ENCODE measurements at regions not wholly inside any gene's neighbourhood (a gene's known extent, or its start where the extent isn't known, plus 50 kb on each side); places are given as distances from the start of the nearest gene placed in this dataset.

GRCh38 chr3:14298991-14299555 lies 103.3 kb upstream of the SLC6A6 start:
- H2BK5ac ChIP-seq (ENCODE audit: low read depth, low read length, poor library complexity, severe bottlenecking) = peak overlapping the region; percentile 21
- 93% methylated on average over 8 of the region's 8 CpGs for WGBS

GRCh38 chr3:14299767-14300166 lies 102.6 kb upstream of the SLC6A6 start:
- Histone ChIP-seq H3K4ac (ENCODE audit: low read depth in 1 of 2, low read length in 2 of 2) (no peak overlapping the region), H4K91ac (ENCODE audit: low read length) (no peak overlapping the region), H3K14ac (ENCODE audit: low read length in 2 of 2) (no peak overlapping the region), H4K8ac (ENCODE audit: low read length) (no peak overlapping the region), H3K27ac (ENCODE audit: low read length, poor library complexity, severe bottlenecking) (no peak overlapping the region), H3K4me1 (ENCODE audit: control insufficient read depth, insufficient read depth, low read depth, low read length) (peaks cover 21% of the 10 kb centered on the region), H3K79me1 (replicated peaks; ENCODE audit: low read length, poor library complexity, severe bottlenecking) (no peaks in the 10 kb centered on the region), H3K9ac (ENCODE audit: low read length) (no peak overlapping the region), H2BK120ac (ENCODE audit: low read depth, low read length) (no peak overlapping the region), H3K9me3 (ENCODE audit: control insufficient read depth, low read length) (no peaks in the 10 kb centered on the region), H2BK5ac (ENCODE audit: low read depth, low read length, poor library complexity, severe bottlenecking) (no peak overlapping the region), H2AFZ (ENCODE audit: low read depth, low read length) (no peak overlapping the region), H3K23ac (ENCODE audit: low read length in 2 of 2) (no peak overlapping the region), H2BK15ac (ENCODE audit: low read depth, poor library complexity, severe bottlenecking) (no peak overlapping the region), H3K18ac (ENCODE audit: low read depth in 1 of 2, low read length in 2 of 2) (no peak overlapping the region), H3K4me3 (ENCODE audit: insufficient read depth in 1 of 2, low read depth in 1 of 2, low read length in 2 of 2) (no peak overlapping the region), H2AK5ac (ENCODE audit: low read length, severe bottlenecking) (no peak overlapping the region), H3K36me3 (ENCODE audit: control insufficient read depth in 1 of 2, insufficient read depth in 2 of 2, low read depth in 1 of 2, low read length in 2 of 2) (no peaks in the 10 kb centered on the region), H3K27me3 (ENCODE audit: control insufficient read depth in 1 of 2, insufficient read depth in 1 of 2, low read length in 2 of 2) (peaks cover 4 to 51% of the 10 kb centered on the region in 2 experiments), H2BK12ac (ENCODE audit: low read length in 2 of 2) (no peak overlapping the region), H3K4me2 (ENCODE audit: low read length, poor library complexity, severe bottlenecking) (no peak overlapping the region)
- WGBS = 89% methylated on average over 4 of the region's 5 CpGs
- no peak for DNase-seq

More at GRCh38 chr3:14298991-14299555, 103.3 kb upstream of the SLC6A6 start:
- Histone ChIP-seq H3K14ac (ENCODE audit: low read length in 2 of 2) (peak overlapping the region in 1 of 2 experiments; percentile 22), H3K27me3 (ENCODE audit: control insufficient read depth in 1 of 2, insufficient read depth in 1 of 2, low read length in 2 of 2) (peaks cover 4 to 48% of the 10 kb centered on the region in 2 experiments), H2AK5ac (ENCODE audit: low read length, severe bottlenecking) (peak overlapping the region; percentile 72), H3K4me1 (ENCODE audit: control insufficient read depth, insufficient read depth, low read depth, low read length) (peaks cover 21% of the 10 kb centered on the region), H2AFZ (ENCODE audit: low read depth, low read length) (no peak overlapping the region), H4K8ac (ENCODE audit: low read length) (no peak overlapping the region), H3K9me3 (ENCODE audit: control insufficient read depth, low read length) (no peaks in the 10 kb centered on the region), H3K36me3 (ENCODE audit: control insufficient read depth in 1 of 2, insufficient read depth in 2 of 2, low read depth in 1 of 2, low read length in 2 of 2) (no peaks in the 10 kb centered on the region), H3K4me3 (ENCODE audit: insufficient read depth in 1 of 2, low read depth in 1 of 2, low read length in 2 of 2) (no peak overlapping the region), H3K27ac (ENCODE audit: low read length, poor library complexity, severe bottlenecking) (no peak overlapping the region), H2BK120ac (ENCODE audit: low read depth, low read length) (no peak overlapping the region), H3K18ac (ENCODE audit: low read depth in 1 of 2, low read length in 2 of 2) (no peak overlapping the region), H3K4me2 (ENCODE audit: low read length, poor library complexity, severe bottlenecking) (no peak overlapping the region), H3K9ac (ENCODE audit: low read length) (no peak overlapping the region), H3K79me1 (replicated peaks; ENCODE audit: low read length, poor library complexity, severe bottlenecking) (no peaks in the 10 kb centered on the region), H3K4ac (ENCODE audit: low read depth in 1 of 2, low read length in 2 of 2) (no peak overlapping the region), H2BK15ac (ENCODE audit: low read depth, poor library complexity, severe bottlenecking) (no peak overlapping the region), H2BK12ac (ENCODE audit: low read length in 2 of 2) (no peak overlapping the region), H4K91ac (ENCODE audit: low read length) (no peak overlapping the region), H3K23ac (ENCODE audit: low read length in 2 of 2) (no peak overlapping the region)
- no peak for DNase-seq

GRCh38 chr3:14300721-14301399 lies 101.5 kb upstream of the SLC6A6 start:
- WGBS = 90% methylated on average over 10 of the region's 11 CpGs
- Histone ChIP-seq H3K4me2 (ENCODE audit: low read length, poor library complexity, severe bottlenecking) (no peak overlapping the region), H3K4ac (ENCODE audit: low read depth in 1 of 2, low read length in 2 of 2) (no peak overlapping the region), H3K4me3 (ENCODE audit: insufficient read depth in 1 of 2, low read depth in 1 of 2, low read length in 2 of 2) (no peak overlapping the region), H4K91ac (ENCODE audit: low read length) (no peak overlapping the region), H3K36me3 (ENCODE audit: control insufficient read depth in 1 of 2, insufficient read depth in 2 of 2, low read depth in 1 of 2, low read length in 2 of 2) (no peaks in the 10 kb centered on the region), H3K27me3 (ENCODE audit: control insufficient read depth in 1 of 2, insufficient read depth in 1 of 2, low read length in 2 of 2) (peaks cover 6 to 57% of the 10 kb centered on the region in 2 experiments), H3K4me1 (ENCODE audit: control insufficient read depth, insufficient read depth, low read depth, low read length) (peaks cover 19% of the 10 kb centered on the region), H3K79me1 (replicated peaks; ENCODE audit: low read length, poor library complexity, severe bottlenecking) (no peaks in the 10 kb centered on the region), H2BK15ac (ENCODE audit: low read depth, poor library complexity, severe bottlenecking) (no peak overlapping the region), H3K14ac (ENCODE audit: low read length in 2 of 2) (peak overlapping the region in 1 of 2 experiments; percentile 49), H3K9me3 (ENCODE audit: control insufficient read depth, low read length) (no peaks in the 10 kb centered on the region), H3K23ac (ENCODE audit: low read length in 2 of 2) (peak overlapping the region in 1 of 2 experiments; percentile 16), H3K18ac (ENCODE audit: low read depth in 1 of 2, low read length in 2 of 2) (no peak overlapping the region), H2AFZ (ENCODE audit: low read depth, low read length) (no peak overlapping the region), H2BK5ac (ENCODE audit: low read depth, low read length, poor library complexity, severe bottlenecking) (no peak overlapping the region), H3K27ac (ENCODE audit: low read length, poor library complexity, severe bottlenecking) (no peak overlapping the region), H4K8ac (ENCODE audit: low read length) (no peak overlapping the region), H2BK120ac (ENCODE audit: low read depth, low read length) (no peak overlapping the region), H2BK12ac (ENCODE audit: low read length in 2 of 2) (no peak overlapping the region), H3K9ac (ENCODE audit: low read length) (no peak overlapping the region), H2AK5ac (ENCODE audit: low read length, severe bottlenecking) (no peak overlapping the region)
- no peak for DNase-seq

GRCh38 chr3:14301558-14301957 lies 100.8 kb upstream of the SLC6A6 start:
- Histone ChIP-seq H3K4ac (ENCODE audit: low read depth in 1 of 2, low read length in 2 of 2) (no peak overlapping the region), H3K27ac (ENCODE audit: low read length, poor library complexity, severe bottlenecking) (no peak overlapping the region), H3K79me1 (replicated peaks; ENCODE audit: low read length, poor library complexity, severe bottlenecking) (no peaks in the 10 kb centered on the region), H3K4me3 (ENCODE audit: insufficient read depth in 1 of 2, low read depth in 1 of 2, low read length in 2 of 2) (no peak overlapping the region), H3K27me3 (ENCODE audit: control insufficient read depth in 1 of 2, insufficient read depth in 1 of 2, low read length in 2 of 2) (peaks cover 8 to 51% of the 10 kb centered on the region in 2 experiments), H2BK12ac (ENCODE audit: low read length in 2 of 2) (no peak overlapping the region), H3K9me3 (ENCODE audit: control insufficient read depth, low read length) (no peaks in the 10 kb centered on the region), H2AK5ac (ENCODE audit: low read length, severe bottlenecking) (no peak overlapping the region), H3K9ac (ENCODE audit: low read length) (no peak overlapping the region), H2BK120ac (ENCODE audit: low read depth, low read length) (no peak overlapping the region), H2AFZ (ENCODE audit: low read depth, low read length) (no peak overlapping the region), H2BK5ac (ENCODE audit: low read depth, low read length, poor library complexity, severe bottlenecking) (no peak overlapping the region), H3K4me2 (ENCODE audit: low read length, poor library complexity, severe bottlenecking) (no peak overlapping the region), H3K23ac (ENCODE audit: low read length in 2 of 2) (no peak overlapping the region), H3K4me1 (ENCODE audit: control insufficient read depth, insufficient read depth, low read depth, low read length) (peaks cover 17% of the 10 kb centered on the region), H3K18ac (ENCODE audit: low read depth in 1 of 2, low read length in 2 of 2) (no peak overlapping the region), H3K14ac (ENCODE audit: low read length in 2 of 2) (no peak overlapping the region), H4K8ac (ENCODE audit: low read length) (peak overlapping the region; percentile 42), H4K91ac (ENCODE audit: low read length) (no peak overlapping the region), H3K36me3 (ENCODE audit: control insufficient read depth in 1 of 2, insufficient read depth in 2 of 2, low read depth in 1 of 2, low read length in 2 of 2) (no peaks in the 10 kb centered on the region), H2BK15ac (ENCODE audit: low read depth, poor library complexity, severe bottlenecking) (no peak overlapping the region)
- DNase-seq = peak; percentile 43
- 67% methylated on average over 14 of the region's 15 CpGs for WGBS

Measured in mesenchymal stem cell (in vitro differentiated cells and primary cell).